ENCODE measurements at regions not wholly inside any gene's neighbourhood (a gene's known extent, or its start where the extent isn't known, plus 50 kb on each side); places are given as distances from the start of the nearest gene placed in this dataset.

DNA sequence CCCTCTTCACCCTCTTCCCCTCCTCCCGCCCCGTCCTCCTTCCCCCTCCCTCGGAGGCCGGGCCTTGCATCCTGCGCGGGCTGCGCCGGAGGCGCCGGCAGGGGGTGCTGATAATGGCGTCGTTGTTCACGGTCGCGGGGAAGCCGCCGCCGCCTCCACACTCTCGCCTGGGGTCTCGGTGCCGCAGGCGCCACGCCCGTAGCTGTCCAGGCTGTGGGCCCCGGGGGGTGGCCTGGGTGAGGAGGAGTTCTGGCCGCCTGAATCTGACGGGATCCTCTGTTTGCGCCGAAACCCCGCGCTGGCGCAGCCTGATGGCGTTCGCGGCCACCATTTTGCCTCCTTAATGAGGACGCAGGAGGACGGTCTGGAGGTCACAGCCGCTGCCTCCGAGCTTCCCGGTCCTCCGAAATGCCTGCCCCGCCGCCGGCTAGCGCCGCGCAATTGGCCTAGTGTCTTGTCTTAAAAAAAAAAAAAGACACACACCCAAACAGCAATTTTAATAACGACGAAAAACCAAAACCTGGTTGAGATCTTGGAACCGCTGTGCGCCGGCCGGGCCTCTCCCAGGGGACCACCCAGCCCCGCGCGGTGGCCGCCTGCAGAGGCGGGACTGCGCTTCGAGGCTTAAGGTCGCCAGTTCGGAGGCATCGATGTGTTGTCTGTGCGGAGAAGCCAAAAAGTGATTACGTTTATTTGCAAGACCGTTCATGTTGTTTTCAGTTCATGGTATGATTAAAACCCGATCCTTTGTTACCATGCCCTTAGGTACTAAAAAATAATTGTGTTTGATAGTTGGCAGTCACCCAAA, 106.6 kb upstream of the HNRNPU start:
- peak; percentile 96 for DNase-seq

DNA sequence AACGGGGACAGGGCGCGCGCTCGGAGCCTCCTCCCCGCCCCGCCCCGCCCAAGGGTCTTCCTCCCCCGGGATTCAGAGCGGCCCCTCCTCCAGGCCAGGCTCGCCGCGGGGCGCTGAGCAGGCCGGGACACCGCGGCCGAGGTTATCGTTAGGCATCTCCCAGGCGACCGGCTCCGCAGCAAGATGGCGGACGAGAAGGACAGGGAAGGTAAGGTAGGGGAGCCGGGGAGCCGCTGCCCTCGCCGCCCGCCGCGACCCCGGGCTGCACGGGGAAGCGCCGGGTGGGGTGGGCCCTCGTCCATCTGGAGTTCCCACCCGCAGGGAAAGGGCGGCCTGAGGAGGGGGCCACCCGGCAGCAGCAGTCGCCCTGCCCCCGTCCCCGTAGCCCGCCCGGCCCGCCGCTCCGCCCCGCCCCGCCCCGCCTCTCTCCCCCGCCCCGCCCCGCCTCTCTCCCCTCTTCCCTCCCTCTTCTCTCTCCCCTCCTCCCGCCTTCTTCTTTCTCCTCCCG, 105.9 kb upstream of the HNRNPU start:
- DNase-seq, result no peak

DNA sequence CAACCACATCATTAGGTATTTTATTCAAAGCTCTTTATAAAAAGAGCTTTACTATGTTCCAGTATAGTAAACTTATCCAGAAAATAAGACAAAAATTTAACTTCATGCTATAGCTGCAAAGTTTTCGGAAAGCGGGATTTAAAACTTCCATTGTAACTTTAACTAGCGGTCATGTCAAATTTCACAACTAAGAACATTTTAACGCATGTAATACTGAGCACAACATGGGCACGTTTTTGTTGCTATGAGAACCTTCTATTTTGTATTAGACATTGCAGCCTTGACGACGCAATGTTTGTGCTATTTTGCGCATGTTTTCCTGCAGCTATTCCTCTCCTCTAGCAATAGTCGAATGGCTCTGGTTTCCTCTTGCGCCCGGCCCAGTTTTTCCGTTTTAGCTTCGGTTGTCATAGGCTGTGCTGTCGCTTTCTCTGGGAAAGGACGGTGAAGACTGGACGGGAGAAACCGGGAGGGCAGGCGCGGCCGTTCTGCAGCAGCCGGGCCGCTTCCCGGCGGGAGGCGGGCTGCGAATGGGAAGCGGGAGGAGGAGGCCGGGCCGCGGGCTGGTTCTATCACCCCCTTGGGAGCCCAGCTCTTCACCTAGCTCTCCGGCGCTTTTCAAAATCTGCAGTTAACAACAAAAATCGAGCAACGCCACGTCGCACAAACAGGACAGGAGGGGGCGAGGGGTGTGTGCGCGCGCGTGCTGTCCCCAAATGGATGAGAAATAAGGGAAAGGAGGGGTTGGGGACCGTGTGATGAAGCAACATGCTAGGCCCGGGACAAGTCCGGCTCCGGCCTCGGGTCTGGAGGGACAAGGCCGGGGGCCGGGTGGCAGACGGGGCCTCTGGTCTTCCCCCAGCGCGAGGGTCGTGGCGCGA, 105.3 kb upstream of the HNRNPU start:
- peak; percentile 98 for DNase-seq

DNA sequence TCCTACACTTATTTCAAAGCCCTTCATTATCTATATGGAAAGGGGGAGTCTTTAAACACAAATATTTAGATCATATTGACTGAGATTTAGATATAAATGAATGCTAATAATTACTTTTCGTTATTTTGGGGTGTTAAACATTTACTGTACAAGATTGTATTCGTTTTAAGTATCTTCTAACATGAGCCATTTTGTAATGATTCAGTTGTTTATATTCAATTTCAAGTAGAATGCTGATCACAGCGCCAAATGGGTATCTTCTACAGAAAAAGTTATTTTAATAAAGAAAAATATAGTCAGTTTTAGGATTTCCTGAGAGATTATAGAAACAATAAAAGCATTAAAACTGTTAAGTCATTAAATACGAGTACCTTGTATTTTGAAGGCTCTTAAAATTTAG, 104.5 kb upstream of the HNRNPU start:
- no peak for DNase-seq

DNA sequence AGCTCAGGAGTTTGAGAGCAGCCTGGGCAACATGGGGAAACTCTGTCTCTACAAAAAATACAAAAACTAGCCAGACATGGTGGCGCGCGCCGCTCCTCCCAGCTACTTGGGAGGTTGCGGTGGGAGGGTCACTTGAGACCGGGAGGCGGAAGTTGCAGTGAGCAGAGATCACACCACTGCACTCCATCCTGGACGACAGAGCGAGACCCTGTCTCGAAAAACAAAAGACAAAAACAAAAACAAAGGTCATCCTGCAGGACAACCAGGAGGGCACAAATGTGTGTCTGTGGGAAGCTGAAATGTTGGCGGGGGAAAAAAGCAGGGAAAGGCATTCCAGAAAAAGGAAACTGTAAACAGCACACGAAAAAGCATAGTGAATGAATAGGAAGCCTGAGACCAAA, 104.1 kb upstream of the HNRNPU start:
- DNase-seq, result peak; percentile 14

DNA sequence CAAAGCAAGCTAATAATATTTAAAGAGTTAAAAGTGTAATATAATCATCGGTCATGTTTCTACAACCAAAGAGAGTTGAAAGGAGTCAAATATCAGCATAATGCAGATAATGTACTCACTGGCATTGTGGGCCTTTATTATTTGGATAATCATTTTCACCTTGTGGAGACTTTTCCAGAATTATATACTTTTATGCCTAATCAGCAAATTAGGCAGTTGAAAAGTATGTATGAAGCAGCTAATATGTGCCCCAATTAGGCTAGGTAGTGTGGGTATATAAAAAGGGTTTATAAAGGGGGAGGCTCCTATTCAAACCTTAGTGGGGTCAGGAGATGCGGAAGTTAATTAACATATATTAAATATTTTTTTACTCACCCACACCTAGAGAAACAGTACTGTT, 102.8 kb upstream of the HNRNPU start:
- DNase-seq, result no peak

DNA sequence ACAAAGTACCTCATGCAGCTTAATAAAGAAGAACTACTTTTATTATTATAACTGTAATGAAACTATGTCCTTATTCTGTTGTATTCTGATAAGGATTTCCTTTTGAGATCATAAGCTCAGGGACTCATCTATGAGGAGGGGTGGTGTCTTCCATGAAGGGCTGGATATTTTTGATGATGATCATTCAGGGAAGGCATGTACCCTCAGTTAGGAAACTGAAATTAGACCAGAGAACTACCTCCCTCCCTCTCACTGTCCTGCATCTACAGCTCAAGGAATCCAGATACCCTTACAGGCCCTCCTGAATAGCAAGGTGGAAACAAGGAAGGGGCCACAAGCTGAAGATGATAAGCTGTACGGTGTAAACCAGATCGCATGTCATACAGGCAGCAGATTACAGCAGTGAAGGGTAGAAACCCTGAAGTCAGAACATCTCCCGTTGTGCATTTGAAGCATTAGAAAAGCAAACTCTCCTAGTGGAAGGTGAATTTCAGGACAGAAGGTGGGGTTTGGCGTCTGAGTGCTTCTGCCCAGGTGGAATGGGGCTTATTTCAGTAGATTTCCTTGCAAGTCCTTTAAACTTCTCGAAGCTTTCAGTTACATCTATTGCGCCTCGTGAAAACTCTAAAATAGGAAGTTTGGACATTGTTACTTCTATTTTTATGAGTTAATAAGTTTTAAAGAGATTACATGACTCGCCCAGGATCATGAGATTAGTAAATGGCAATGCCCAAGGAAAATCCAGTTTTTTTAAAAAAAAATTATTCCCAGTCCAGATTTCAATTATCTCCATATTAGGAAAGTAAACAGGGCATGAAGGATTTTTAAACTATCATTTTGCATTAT, 101.1 kb upstream of the HNRNPU start:
- no peak for DNase-seq

DNA sequence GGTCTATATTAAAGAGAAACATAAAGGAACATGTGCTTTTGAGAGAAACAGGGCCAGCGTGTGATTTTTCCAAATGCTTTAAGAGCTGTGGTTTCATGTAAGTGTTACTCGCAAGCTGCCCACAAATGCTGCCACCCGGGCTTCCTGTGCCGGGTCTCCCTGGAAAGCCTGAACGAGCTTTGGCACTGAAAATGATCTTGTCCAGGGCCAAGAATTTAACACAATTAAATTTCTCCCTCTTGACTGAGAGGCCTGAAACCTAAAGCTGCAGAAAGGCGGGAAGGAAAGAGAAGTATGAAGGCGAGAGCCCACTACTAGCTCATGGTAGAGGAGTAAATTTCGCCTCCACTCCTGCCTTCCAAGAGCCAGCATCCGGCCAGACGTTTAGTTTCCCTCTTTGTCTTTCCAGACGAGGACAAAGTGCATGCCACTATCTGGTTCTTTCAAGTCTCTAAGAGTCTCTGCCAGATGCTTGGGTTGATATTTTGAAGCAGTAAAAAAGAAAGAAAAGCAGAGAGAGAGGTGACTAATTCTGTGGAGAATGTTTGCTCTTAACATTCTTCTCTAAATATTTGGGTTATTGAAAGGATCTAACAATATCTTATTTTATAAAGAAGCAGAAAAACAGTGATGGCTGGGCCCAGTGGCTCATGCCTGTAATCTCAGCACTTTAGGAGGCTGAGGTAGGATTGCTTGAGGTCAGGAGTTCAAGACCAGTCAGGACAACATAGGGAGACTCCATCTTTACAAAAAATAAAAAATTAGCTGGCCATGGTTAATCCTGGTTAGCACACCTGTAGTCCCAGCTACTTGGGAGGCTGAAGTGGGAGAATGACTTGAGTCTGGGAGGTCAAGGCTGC, 100.0 kb upstream of the HNRNPU start:
- DNase-seq, result no peak

DNA sequence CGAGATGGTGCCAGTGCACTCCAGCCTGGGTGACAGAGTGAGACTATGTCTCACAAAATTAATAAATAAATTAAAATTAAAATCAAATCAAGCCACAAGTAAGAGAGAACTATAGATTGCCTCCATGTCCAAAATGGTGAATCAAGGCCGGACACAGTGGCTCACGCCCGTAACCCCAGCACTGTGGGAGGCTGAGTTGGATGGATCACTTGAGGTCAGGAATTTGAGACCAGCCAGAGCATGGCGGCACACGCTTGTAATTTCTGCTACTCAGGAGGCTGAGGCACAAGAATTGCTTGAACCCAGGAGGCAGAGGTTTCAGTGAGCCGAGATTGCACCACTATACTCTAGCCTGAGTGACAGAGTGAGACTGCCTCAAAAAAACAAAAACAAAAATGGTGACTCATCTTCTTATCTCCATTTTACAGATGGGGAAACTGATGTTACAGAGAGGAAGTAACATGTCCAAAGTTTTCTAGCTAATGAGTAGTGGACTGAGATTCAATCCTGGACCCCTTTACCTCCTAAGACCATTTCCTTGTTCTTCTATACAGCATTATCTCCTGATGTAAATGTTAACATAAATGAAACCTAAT, 99.0 kb upstream of the HNRNPU start:
- DNase-seq, result no peak

DNA sequence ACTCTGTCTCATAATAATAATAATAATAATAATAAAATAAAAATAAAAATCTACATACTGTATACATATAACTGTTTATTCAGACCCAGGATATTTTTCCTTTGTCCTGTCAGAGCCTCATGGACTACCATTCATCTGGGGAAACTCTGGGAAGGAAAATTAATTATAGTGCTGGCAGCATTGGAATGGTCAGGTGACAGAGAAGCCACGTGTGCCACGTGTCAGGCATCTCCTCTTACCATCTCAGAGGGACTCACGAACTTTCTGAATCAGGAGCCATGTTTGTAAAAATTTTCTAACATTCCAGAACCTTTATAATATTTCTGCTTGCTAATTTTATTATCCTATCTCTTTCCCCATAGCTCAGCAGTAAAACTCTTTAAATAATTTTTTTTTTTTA, 97.8 kb upstream of the HNRNPU start:
- DNase-seq, result no peak

DNA sequence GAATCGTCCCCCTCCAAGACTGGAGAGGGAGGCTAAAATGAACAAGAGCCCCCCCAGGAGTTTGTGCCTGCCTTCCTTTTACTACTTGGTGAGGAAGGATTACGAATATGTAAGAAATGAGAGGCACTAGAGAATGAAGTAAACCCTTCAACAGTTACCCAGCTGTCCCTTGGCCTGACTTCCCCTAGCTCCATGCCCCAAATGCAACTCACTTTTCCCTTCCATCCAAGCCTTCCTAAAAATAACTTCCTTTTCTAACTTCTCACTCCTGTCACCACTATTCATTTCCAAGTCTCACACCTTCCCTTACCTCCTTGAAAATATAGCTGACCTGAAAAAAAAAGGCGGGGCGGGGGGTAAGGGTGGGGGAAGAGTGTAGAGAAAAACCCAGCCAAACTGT, 96.6 kb upstream of the HNRNPU start:
- DNase-seq, result no peak

DNA sequence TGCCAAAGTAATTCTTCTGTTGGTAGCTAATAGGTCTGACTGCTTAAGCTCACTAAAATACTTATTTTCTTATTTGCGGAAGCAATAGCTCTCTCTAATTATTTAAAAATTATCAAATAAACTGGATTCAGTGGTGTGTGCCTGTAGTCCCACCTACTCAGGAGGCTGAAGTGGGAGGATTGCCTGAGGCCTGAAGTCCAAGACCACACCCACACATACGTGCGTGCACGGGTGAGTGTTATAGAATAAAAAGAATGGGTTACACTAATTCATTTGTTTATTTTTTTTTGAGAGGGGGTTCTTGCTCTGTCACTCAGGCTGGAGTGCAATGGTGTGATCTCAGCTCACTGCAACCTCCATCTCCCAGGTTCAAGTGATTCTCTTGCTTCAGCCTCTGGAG, 94.2 kb upstream of the HNRNPU start:
- no peak for DNase-seq

DNA sequence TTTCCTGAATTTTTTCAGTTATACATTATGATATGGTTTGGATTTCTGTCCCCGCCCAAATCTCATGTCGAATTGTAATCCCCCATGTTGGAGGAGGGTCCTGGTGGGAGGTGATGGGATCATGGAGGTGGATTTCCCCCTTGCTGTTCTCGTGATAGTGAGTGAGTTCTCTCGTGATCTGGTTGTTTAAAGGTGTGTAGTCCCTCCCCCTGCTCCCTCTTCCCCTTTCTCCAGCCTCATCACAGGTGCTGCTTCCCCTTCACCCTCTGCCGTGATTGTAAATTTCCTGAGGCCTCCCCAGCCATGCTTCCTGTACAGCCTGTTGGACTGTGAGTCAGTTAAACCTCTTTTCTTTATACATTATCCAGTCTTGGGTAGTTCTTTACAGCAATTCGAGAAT, 93.2 kb upstream of the HNRNPU start:
- DNase-seq, result no peak

DNA sequence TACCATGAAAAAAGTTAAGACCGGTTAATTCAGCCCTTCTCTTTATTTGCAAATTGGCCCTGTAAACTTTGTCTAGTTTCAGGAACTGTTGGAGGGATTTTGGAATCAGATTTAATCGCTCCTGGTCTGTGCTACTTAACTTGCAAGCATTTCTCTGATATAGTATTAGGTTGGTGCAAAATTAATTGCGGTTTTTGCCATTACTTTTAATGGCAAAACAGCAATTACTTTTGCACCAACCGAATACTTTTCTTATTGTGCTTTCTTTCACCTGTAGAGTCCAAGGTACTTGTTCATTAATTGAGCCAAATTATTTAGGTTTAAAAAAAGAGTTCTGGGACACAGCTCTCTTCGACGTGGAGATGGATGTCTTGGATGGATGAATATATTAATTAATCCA, 92.8 kb upstream of the HNRNPU start:
- no peak for DNase-seq

DNA sequence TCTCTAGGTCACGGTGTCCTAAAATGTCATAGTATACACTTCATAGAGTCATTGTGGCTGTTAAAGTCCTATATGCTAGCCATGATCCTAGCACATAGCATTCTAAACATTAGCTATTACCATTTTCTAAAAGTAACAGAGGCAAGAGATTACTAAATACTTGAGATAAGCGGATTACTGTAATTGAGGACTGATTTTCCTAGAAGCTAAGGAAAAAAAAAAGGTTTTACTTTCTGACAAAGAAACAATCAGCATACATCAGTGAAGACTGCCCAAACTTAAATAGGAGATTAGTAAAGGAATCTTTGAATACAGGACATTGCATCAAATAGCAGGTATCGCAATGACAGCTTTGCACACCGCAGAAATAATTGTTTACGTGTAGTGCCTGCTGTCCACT, 91.3 kb upstream of the HNRNPU start:
- DNase-seq, result no peak

DNA sequence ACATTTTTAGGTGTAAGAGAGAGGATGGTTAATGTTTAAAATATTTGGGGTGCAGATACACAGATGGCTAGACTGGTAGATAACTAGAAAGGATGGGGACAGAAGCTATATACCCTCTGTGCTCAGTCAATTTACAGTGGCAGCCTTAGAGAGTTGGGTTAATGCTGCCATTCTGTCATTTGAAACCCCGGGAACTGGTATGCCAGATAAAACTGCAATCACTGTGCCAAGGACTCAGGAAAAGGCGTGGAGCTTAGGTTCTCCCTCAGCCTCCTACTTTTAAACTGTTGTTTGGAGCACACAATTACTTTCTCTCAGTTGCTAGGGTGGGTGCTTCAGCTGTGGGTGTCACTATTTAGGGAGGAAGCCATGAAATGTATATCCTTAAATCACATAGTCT, 90.0 kb upstream of the HNRNPU start:
- DNase-seq, result no peak

DNA sequence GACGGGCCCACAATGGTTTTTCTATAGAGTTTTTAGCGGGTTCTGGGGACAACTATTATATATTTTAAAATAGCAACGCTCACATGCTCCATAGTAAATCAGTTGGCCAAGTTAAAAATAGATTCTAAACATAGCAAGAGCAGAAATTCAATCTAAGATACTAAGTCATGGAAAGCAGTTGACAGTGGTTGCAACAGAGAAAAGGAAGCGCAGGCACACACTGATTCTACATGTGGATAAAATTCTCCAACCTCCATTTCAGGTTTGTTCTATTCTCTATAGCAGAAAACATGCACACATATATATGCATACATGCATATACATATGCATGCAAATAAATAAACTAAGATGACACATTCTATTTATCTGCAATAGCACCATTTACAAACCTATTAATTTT, 89.6 kb upstream of the HNRNPU start:
- no peak for DNase-seq

DNA sequence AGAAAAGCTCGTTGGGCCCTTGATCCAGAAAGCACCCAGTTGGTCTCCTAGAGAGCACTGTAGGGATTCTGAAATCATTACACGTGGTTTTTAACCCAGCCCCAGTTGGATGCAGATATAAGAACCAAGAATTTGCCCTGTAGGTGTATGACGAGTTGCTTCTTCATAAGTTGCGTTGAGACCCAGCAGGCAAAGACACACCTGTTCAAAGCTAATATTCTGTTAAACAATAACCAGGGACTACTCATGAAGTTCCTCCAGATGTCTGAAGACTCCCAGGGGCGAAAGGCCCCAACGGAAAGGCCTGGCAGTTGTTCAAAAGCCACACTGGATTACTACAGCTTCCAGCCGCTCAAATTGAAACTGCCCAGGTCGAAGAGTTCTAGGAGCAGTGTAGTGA, 88.6 kb upstream of the HNRNPU start:
- DNase-seq, result no peak

DNA sequence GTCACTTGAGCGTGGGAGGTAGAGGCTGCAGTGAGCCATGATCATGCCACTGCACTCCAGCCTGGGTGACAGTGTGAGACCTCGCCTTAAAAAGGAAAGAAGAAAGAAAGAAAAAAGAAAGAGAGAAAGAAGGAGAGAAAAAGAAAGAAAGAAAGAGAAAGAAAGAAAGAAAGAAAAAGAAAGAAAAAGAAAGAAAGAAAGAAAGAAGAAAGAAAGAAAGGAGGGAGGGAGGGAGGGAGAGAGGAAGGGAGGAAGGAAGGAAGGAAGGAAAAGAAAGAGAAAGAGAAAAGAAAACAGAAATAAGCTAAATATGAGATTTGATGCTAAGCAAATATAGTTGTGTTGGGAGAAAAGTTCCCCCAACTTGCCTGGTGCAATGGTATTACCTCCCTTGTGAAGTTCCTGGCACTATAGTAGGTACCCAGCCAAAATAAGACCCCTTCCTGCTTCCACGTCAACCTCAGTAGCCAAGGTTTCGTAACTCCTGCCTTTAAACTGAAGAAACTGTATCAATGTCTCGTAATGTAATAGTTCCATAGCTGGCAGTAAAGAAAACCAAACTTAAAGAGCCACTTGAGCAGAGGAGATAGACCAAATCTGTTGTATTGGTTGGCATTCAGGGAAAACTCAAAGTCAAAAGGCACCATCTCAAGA, 88.1 kb upstream of the HNRNPU start:
- no peak for DNase-seq

DNA sequence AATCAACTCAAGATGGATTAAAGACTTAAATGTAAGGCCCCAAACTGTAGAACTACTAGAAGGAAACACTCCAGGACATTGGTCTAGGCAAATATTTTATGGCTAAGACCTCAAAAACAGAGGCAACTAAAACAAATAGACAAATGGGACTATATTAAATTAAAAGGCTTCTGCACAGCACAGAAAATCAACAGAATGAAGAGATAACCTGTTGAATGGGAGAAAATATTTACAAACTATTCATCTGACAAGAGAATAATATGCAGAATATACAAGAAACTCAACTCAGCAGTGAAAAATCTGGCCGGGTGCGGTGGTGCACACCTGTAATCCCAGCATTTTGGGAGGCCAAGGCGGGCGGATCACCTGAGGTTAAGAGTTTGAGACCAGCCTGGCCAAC, 84.1 kb upstream of the HNRNPU start:
- no peak for DNase-seq
